ENCODE measurements at regions not wholly inside any gene's neighbourhood (a gene's known extent, or its start where the extent isn't known, plus 50 kb on each side); places are given as distances from the start of the nearest gene placed in this dataset.
A peak's percentile ranks its signal among the peaks of the same experiment; 100 is the strongest.

DNA sequence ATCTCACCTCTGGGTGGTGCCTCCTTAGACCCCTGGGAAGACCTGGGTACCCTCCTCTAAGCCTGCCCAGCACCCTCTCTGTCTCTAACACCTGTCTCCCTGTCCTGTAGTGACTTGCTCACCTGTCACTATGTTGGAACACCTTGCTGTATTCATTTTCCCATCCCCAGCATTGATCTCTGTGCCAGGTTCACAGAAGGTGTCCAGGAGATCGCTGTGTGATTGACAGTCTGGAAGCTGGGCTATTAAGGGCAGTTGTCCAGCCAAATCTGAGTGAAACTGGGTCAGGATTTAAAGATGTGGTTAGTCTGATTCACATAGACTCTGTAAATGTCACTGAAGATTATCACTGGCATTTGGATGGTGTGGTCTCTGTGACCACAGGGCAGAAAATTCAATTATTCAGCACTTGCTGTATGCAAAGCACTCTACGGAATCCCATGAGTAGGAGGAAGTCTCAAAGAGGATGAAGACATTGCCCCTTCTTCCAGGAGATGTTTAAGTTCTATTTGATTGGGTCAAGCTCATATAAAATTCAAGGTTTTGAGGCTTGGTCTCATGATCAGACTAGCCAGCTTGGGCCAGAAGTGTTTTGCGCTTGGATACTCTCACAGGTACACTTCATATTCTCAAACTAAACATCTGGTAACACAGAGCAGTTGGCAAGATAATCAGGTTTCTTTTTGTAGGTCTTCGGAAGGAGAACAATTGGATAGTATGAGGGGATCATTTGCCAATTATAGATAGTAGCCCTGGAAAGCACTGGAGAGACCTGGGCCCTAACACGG is 57.8 kb upstream of the TAGAP start:
- H3K4me1 ChIP-seq (ENCODE audit: control insufficient read depth, insufficient read depth, low read length): peaks cover 62% of the 10 kb centered on the region
- H3K9me3 ChIP-seq (ENCODE audit: control insufficient read depth, insufficient read depth, low read length): no peaks in the 10 kb centered on the region
- ATAC-seq: no peak
- no peaks in the 10 kb centered on the region for H3K9me3 Mint-ChIP-seq
- peak overlapping the region in 1 of 2 donors; percentile 99 for H3K27ac Mint-ChIP-seq
- H3K4me1 Mint-ChIP-seq: peaks cover 55 to 57% of the 10 kb centered on the region in 2 donors
- no peaks in the 10 kb centered on the region for H3K36me3 ChIP-seq (ENCODE audit: control insufficient read depth, insufficient read depth, low read length)
- H3K4me3 Mint-ChIP-seq: no peak overlapping the region
- 91% methylated on average over 5 of the region's 5 CpGs for WGBS (ENCODE audit: insufficient coverage)
- H3K27me3 Mint-ChIP-seq (ENCODE audit: low read depth in 2 of 2): no peaks in the 10 kb centered on the region
- H3K4me3 ChIP-seq (ENCODE audit: low read length): no peak overlapping the region
- peak in 1 of 2 donors; percentile 0 for DNase-seq
- no peaks in the 10 kb centered on the region for H3K27me3 ChIP-seq (ENCODE audit: control insufficient read depth, insufficient read depth, low read length)
- no peak overlapping the region for H3K27ac ChIP-seq (ENCODE audit: low read length)
- no peaks in the 10 kb centered on the region for H3K36me3 Mint-ChIP-seq
- intact Hi-C loops (cut with micrococcal nuclease): no loop called here
- TF ChIP-seq, protein P1, sequence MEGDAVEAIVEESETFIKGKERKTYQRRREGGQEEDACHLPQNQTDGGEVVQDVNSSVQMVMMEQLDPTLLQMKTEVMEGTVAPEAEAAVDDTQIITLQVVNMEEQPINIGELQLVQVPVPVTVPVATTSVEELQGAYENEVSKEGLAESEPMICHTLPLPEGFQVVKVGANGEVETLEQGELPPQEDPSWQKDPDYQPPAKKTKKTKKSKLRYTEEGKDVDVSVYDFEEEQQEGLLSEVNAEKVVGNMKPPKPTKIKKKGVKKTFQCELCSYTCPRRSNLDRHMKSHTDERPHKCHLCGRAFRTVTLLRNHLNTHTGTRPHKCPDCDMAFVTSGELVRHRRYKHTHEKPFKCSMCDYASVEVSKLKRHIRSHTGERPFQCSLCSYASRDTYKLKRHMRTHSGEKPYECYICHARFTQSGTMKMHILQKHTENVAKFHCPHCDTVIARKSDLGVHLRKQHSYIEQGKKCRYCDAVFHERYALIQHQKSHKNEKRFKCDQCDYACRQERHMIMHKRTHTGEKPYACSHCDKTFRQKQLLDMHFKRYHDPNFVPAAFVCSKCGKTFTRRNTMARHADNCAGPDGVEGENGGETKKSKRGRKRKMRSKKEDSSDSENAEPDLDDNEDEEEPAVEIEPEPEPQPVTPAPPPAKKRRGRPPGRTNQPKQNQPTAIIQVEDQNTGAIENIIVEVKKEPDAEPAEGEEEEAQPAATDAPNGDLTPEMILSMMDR (IDR thresholded peaks at IDR 0.05): no peak

GRCh38 chr6:159101656-159102055 is 56.9 kb upstream of the TAGAP start:
- intact Hi-C loops (cut with micrococcal nuclease): no loop called here
- Histone ChIP-seq H3K27me3 (ENCODE audit: control insufficient read depth, insufficient read depth, low read length) (no peaks in the 10 kb centered on the region), H3K9me3 (ENCODE audit: control insufficient read depth, insufficient read depth, low read length) (no peaks in the 10 kb centered on the region), H3K36me3 (ENCODE audit: control insufficient read depth, insufficient read depth, low read length) (no peaks in the 10 kb centered on the region), H3K4me3 (ENCODE audit: low read length) (no peak overlapping the region), H3K27ac (ENCODE audit: low read length) (no peak overlapping the region), H3K4me1 (ENCODE audit: control insufficient read depth, insufficient read depth, low read length) (peaks cover 57% of the 10 kb centered on the region)
- H3K27ac Mint-ChIP-seq: peak overlapping the region; percentile 38 to 99
- no peak for ATAC-seq
- no peak overlapping the region for H3K4me3 Mint-ChIP-seq
- no peak for DNase-seq
- TF ChIP-seq, protein P1 (IDR thresholded peaks at IDR 0.05): no peak
- H3K27me3 Mint-ChIP-seq (ENCODE audit: low read depth in 2 of 2): no peaks in the 10 kb centered on the region
- H3K4me1 Mint-ChIP-seq: peaks cover 46 to 47% of the 10 kb centered on the region in 2 donors
- 97% methylated on average over 11 of the region's 11 CpGs for WGBS (ENCODE audit: insufficient coverage)
- H3K9me3 Mint-ChIP-seq: no peaks in the 10 kb centered on the region
- no peaks in the 10 kb centered on the region for H3K36me3 Mint-ChIP-seq

GRCh38 chr6:159100395-159101182 is 55.8 kb upstream of the TAGAP start:
- Mint-ChIP-seq H3K4me1 (peaks cover 35 to 39% of the 10 kb centered on the region in 2 donors), H3K27me3 (ENCODE audit: low read depth in 2 of 2) (no peaks in the 10 kb centered on the region), H3K9me3 (no peaks in the 10 kb centered on the region), H3K4me3 (no peak overlapping the region), H3K27ac (peak overlapping the region; percentile 94 to 99), H3K36me3 (no peaks in the 10 kb centered on the region)
- no peak overlapping the region for H3K27ac ChIP-seq (ENCODE audit: low read length)
- H3K9me3 ChIP-seq (ENCODE audit: control insufficient read depth, insufficient read depth, low read length): no peaks in the 10 kb centered on the region
- H3K4me3 ChIP-seq (ENCODE audit: low read length): no peak overlapping the region
- no peaks in the 10 kb centered on the region for H3K36me3 ChIP-seq (ENCODE audit: control insufficient read depth, insufficient read depth, low read length)
- TF ChIP-seq, protein P1 (IDR thresholded peaks at IDR 0.05): no peak
- intact Hi-C loops (cut with micrococcal nuclease): no loop called here
- peaks cover 49% of the 10 kb centered on the region for H3K4me1 ChIP-seq (ENCODE audit: control insufficient read depth, insufficient read depth, low read length)
- 91% methylated on average over 15 of the region's 15 CpGs for WGBS (ENCODE audit: insufficient coverage)
- DNase-seq (peak; percentile 14 to 41), ATAC-seq (no peak)
- H3K27me3 ChIP-seq (ENCODE audit: control insufficient read depth, insufficient read depth, low read length): no peaks in the 10 kb centered on the region
